Heart right ventricle (tissue), 16 donors: ENCODE measurements at regions not wholly inside any gene's neighbourhood (a gene's known extent, or its start where the extent isn't known, plus 50 kb on each side); places are given as distances from the start of the nearest gene placed in this dataset.

Source experiments
- ATAC-seq, 8 donors: fragments of 200-7000 bp; cut with Tn5 transposase; one replicate each; pipeline ENCODE4 v1.9.1; 2020; ENCODE audit warnings: mild to moderate bottlenecking in 8 of 8, moderate library complexity in 8 of 8, moderate number of reproducible peaks in 1 of 8
- DNase-seq, 2 donors: peaks; one replicate each; pipeline ENCODE4 v3.0.0-alpha.2; 2020
- H3K27ac ChIP-seq, 10 donors: fragments of 200-600 bp; sonication (generic) in 2 of 10; one replicate each; pipeline versions ENCODE4 v1.5.0 to v1.8.0; 2020 to 2022; ENCODE audit warnings: mild to moderate bottlenecking in 3 of 10
- H3K27me3 ChIP-seq, 7 donors: fragments of 200-600 bp; one replicate each; pipeline ENCODE4 v1.8.0; 2021 to 2022; ENCODE audit warnings: mild to moderate bottlenecking in 2 of 7
- H3K36me3 ChIP-seq, 9 donors: fragments of 200-600 bp; sonication (generic) in 1 of 9; one replicate each; pipeline versions ENCODE4 v1.5.0 to v1.8.0; 2020 to 2022; ENCODE audit warnings: mild to moderate bottlenecking in 2 of 9
- H3K4me1 ChIP-seq, 9 donors: fragments of 200-600 bp; sonication (generic) in 1 of 9; one replicate each; pipeline versions ENCODE4 v1.5.0 to v1.8.0; 2020 to 2022; ENCODE audit warnings: mild to moderate bottlenecking in 4 of 9
- H3K4me3 ChIP-seq, 10 donors: fragments of 200-600 bp; sonication (generic) in 2 of 10; one replicate each; pipeline versions ENCODE4 v1.5.0 to v1.8.0; 2020 to 2022; ENCODE audit warnings: mild to moderate bottlenecking in 7 of 10, moderate library complexity in 2 of 10
- H3K9me3 ChIP-seq, 11 donors: fragments of 200-600 bp in 10 of 11; sonication (generic) in 2 of 11; one replicate each; pipeline versions ENCODE4 v1.5.0 to v1.8.0; 2013 to 2022; ENCODE audit warnings: mild to moderate bottlenecking in 2 of 11, control low read depth in 1 of 11, moderate library complexity in 1 of 11
- CTCF ChIP-seq, 9 donors: fragments of 200-600 bp; sonication (generic) in 2 of 9; IDR thresholded peaks; one replicate each; pipeline versions ENCODE4 v1.5.0 to v1.8.0; 2021 to 2022; ENCODE audit warnings: antibody characterized with exemption in 9 of 9, mild to moderate bottlenecking in 5 of 9, moderate library complexity in 1 of 9
- WGBS, 2 donors: extraction: QIAGEN DNeasy Blood & Tissue Kit; methylation state at CpG; one replicate each; pipeline ENCODE4 v1.1.7; 2013; ENCODE audit warnings: inconsistent platforms in 1 of 2; 5-methylcytosine and 5-hydroxymethylcytosine counted together
- intact Hi-C, 10 donors: fragments of 100-400 bp; cut with DNase I; formaldehyde crosslinking; loops; one replicate each; pipeline versions ENCODE4 v1.11.1 to v1.14.2; 2022
- donor health status: Arrhythmogenic right ventricular cardiomyopathy.
- donor health status: ischemic (EF 13 %, LVEDD 7.1; RV severe dilation, severe dysfunction).
- donor health status: healthy with polysubstance abuse.
- donor health status: DM: no; HTN: yes; CAD: no.
- donor health status: DM: no; HTN: no; CAD: no.
- donor health status: ischemic (EF 25% LVEDD 6.9; RV normal size, moderate dysfunction).
- donor health status: ischemic (EF 25% LVEDD 5.7; RV mildly dilated, moderate dysfunction).
- donor health status: healthy.
- donor health status: DM: yes; HTN: yes; CAD: no.
- donor health status: Ischemic cardiomyopathy.
- donor health status: ischemic (EF 35%, LVEDD 5.7; RV mildly dilated, moderate dysfunction).
- donor health status: nonischemic (EF 11% LVEDD 7.7; RV severe dilation, severe dysfunction).
- donor health status: DM: yes; HTN: yes; CAD: no.
- donor health status: PGD.
- donor health status: ischemic (EF 29% LVEDD 5.4; RV normal size, mild dysfunction).
- donor health status: nonischemic (EF 23%, LVEDD 6.1; RV moderate dilation, normal function).

- Histone ChIP-seq H3K4me1 (no peaks in the 10 kb centered on the region), H3K36me3 (no peaks in the 10 kb centered on the region), H3K4me3 (no peak overlapping the region), H3K9me3 (peaks cover 0 to 7% (median 0%) of the 10 kb centered on the region in 11 donors), H3K27me3 (peaks cover 0 to 50% (median 44%) of the 10 kb centered on the region in 7 donors), H3K27ac (no peak overlapping the region)
- no peak for TF ChIP-seq CTCF (IDR thresholded peaks at IDR 0.05)
- ATAC-seq: no peak
- intact Hi-C loops: no loop called here
- WGBS, 2 donors: 86 to 91% methylated on average over 13 of the region's 13 CpGs
- DNase-seq: no peak
Measured at GRCh38 chr2:239778861-239779558, 246.1 kb downstream of the NDUFA10 start.

- peaks cover 0 to 57% (median 50%) of the 10 kb centered on the region in 7 donors for H3K27me3 ChIP-seq
- no peak overlapping the region for H3K27ac ChIP-seq
- WGBS, 2 donors: 88 to 93% methylated on average over 26 of the region's 26 CpGs
- DNase-seq (no peak), ATAC-seq (no peak)
- H3K36me3 ChIP-seq: no peaks in the 10 kb centered on the region
- intact Hi-C loops: no loop called here
- peaks cover 0 to 7% (median 0%) of the 10 kb centered on the region in 11 donors for H3K9me3 ChIP-seq
- no peak overlapping the region for H3K4me3 ChIP-seq
- no peak for TF ChIP-seq CTCF (IDR thresholded peaks at IDR 0.05)
- H3K4me1 ChIP-seq: no peaks in the 10 kb centered on the region
Measured at GRCh38 chr2:239778042-239778851, 246.9 kb downstream of the NDUFA10 start.

- ATAC-seq (no peak), DNase-seq (no peak)
- no peaks in the 10 kb centered on the region for H3K4me1 ChIP-seq
- H3K36me3 ChIP-seq: no peaks in the 10 kb centered on the region
- no peak overlapping the region for H3K4me3 ChIP-seq
- H3K9me3 ChIP-seq: peaks cover 0 to 9% (median 0%) of the 10 kb centered on the region in 11 donors
- H3K27ac ChIP-seq: no peak overlapping the region
- intact Hi-C loops: no loop called here
- no peak for TF ChIP-seq CTCF (IDR thresholded peaks at IDR 0.05)
- peaks cover 0 to 62% (median 45%) of the 10 kb centered on the region in 7 donors for H3K27me3 ChIP-seq
- WGBS, 2 donors: 83 to 84% methylated on average over 11 of the region's 11 CpGs
Measured at GRCh38 chr2:239777219-239777618, 247.9 kb downstream of the NDUFA10 start.

- peaks cover 0 to 62% (median 50%) of the 10 kb centered on the region in 7 donors for H3K27me3 ChIP-seq
- no peak overlapping the region for H3K4me3 ChIP-seq
- H3K4me1 ChIP-seq: no peaks in the 10 kb centered on the region
- no peak overlapping the region for H3K27ac ChIP-seq
- intact Hi-C loops: no loop called here
- no peak for TF ChIP-seq CTCF (IDR thresholded peaks at IDR 0.05)
- no peak for DNase-seq
- no peaks in the 10 kb centered on the region for H3K36me3 ChIP-seq
- WGBS, 2 donors: 70 to 80% methylated on average over 19 of the region's 19 CpGs
- peaks cover 0 to 16% (median 3%) of the 10 kb centered on the region in 11 donors for H3K9me3 ChIP-seq
- ATAC-seq: no peak
Measured at GRCh38 chr2:239776436-239777005, 248.6 kb downstream of the NDUFA10 start.
